SK-N-SH (cell line): ENCODE measurements at regions not wholly inside any gene's neighbourhood (a gene's known extent, or its start where the extent isn't known, plus 50 kb on each side); places are given as distances from the start of the nearest gene placed in this dataset.

Experiments used
- CTCF ChIA-PET: fragments of 300-600, 350-600 bp; formaldehyde crosslinking; extraction: SDS; loops from one replicate; lab custom pipeline; 2021; lab: Yijun Ruan, JAX
- POLR2A ChIA-PET: fragments of 350-600 bp; sonication (Branson Sonifier 250); formaldehyde crosslinking; extraction: SDS; loops from one replicate; lab custom pipeline; 2020; ENCODE audit warnings: antibody characterized with exemption, inconsistent platforms; lab: Yijun Ruan, JAX
- DNase-seq: peaks from one replicate; pipeline ENCODE4 v3.0.0; 2012
- H2AFZ ChIP-seq: fragments of 200-600 bp; sonication (generic); 2 replicates; pipeline ENCODE4 v1.8.1; 2016; ENCODE audit warnings: antibody characterized with exemption, mild to moderate bottlenecking, low read depth
- H3F3A ChIP-seq: fragments of 200-600 bp; sonication (generic); replicated peaks from 2 replicates; pipeline ENCODE3; 2016; ENCODE audit warnings: antibody characterized with exemption, mild to moderate bottlenecking; ENCODE audit not compliant: insufficient read depth
- H3K27ac ChIP-seq, 2 experiments: fragments of 200-500 bp in 1 of 2; fragments of 200-600 bp in 1 of 2; sonication (Bioruptor generic) in 1 of 2; sonication (generic), shearing (Covaris generic) in 1 of 2; 2 replicates each; pipeline versions ENCODE4 v1.5.1 to v1.6.1; 2014 to 2016; ENCODE audit warnings: low read depth in 2 of 2, inconsistent platforms in 1 of 2, low read length in 1 of 2, mild to moderate bottlenecking in 1 of 2, mixed read lengths in 1 of 2
- H3K27me3 ChIP-seq: fragments of 200-600 bp; sonication (generic), shearing (Covaris generic); 2 replicates; pipeline ENCODE4 v1.6.1; 2016; ENCODE audit warnings: mixed run types; ENCODE audit not compliant: insufficient read depth
- H3K36me3 ChIP-seq, 2 experiments: fragments of 200-500 bp in 1 of 2; fragments of 200-600 bp in 1 of 2; sonication (Bioruptor generic) in 1 of 2; sonication (generic) in 1 of 2; replicated peaks in 1 of 2; 2 replicates each; pipeline versions ENCODE3 to v1.5.1; 2014 to 2016; ENCODE audit warnings: low read length in 1 of 2, mild to moderate bottlenecking in 1 of 2; ENCODE audit not compliant: insufficient read depth in 2 of 2, control insufficient read depth in 1 of 2
- H3K4me1 ChIP-seq, 2 experiments: fragments of 200-500 bp in 1 of 2; fragments of 200-600 bp in 1 of 2; sonication (Bioruptor generic) in 1 of 2; sonication (generic), shearing (Covaris generic) in 1 of 2; 2 replicates each; pipeline versions ENCODE4 v1.5.1 to v1.6.1; 2014 to 2016; ENCODE audit warnings: low read depth in 1 of 2, low read length in 1 of 2, mixed run types in 1 of 2; ENCODE audit not compliant: insufficient read depth in 2 of 2, control insufficient read depth in 1 of 2
- H3K4me2 ChIP-seq: fragments of 200-600 bp; sonication (generic), shearing (Covaris generic); 2 replicates; pipeline ENCODE4 v1.6.1; 2017; ENCODE audit warnings: mixed run types
- H3K4me3 ChIP-seq, 2 experiments: fragments of 200-500 bp in 1 of 2; fragments of 200-600 bp in 1 of 2; sonication (Bioruptor generic) in 1 of 2; sonication (generic), shearing (Covaris generic) in 1 of 2; 2 replicates each; pipeline versions ENCODE4 v1.5.1 to v1.8.1; 2014 to 2016; ENCODE audit warnings: low read depth in 2 of 2, inconsistent platforms in 1 of 2, low read length in 1 of 2, mild to moderate bottlenecking in 1 of 2, mixed read lengths in 1 of 2, moderate library complexity in 1 of 2
- H3K79me2 ChIP-seq: fragments of 200-600 bp; sonication (generic); 2 replicates; pipeline ENCODE4 v1.8.1; 2017; ENCODE audit warnings: mild to moderate bottlenecking; ENCODE audit not compliant: insufficient read depth
- H3K9ac ChIP-seq: fragments of 200-600 bp; sonication (generic); 2 replicates; pipeline ENCODE4 v1.6.1; 2017; ENCODE audit warnings: mixed run types
- H3K9me2 ChIP-seq: fragments of 200-600 bp; sonication (generic); 2 replicates; pipeline ENCODE4 v1.6.1; 2017; ENCODE audit warnings: mixed run types
- H3K9me3 ChIP-seq: fragments of 200-600 bp; sonication (generic); 2 replicates; pipeline ENCODE4 v1.6.1; 2017; ENCODE audit warnings: mixed run types, mild to moderate bottlenecking, moderate library complexity
- H4K20me1 ChIP-seq: fragments of 200-600 bp; sonication (generic); 2 replicates; pipeline ENCODE4 v1.6.1; 2017; ENCODE audit warnings: mild to moderate bottlenecking, mixed run types; ENCODE audit not compliant: insufficient read depth
- FOXM1 ChIP-seq: IDR thresholded peaks from 2 replicates; pipeline ENCODE4 v1.4.0; 2012; ENCODE audit warnings: low read depth, mild to moderate bottlenecking
- GATA2 ChIP-seq: sonication (generic); formaldehyde crosslinking; IDR thresholded peaks from 2 replicates; pipeline ENCODE4 v1.5.0; 2020; ENCODE audit warnings: mild to moderate bottlenecking, missing genetic modification reagents
- POLR2AphosphoS5 ChIP-seq: IDR thresholded peaks from 2 replicates; pipeline ENCODE4 v1.6.1; 2012; ENCODE audit warnings: low read depth, low read length
- RFX5 ChIP-seq: IDR thresholded peaks from 2 replicates; pipeline ENCODE4 v1.6.1; 2012; ENCODE audit warnings: mild to moderate bottlenecking, improper control_type of control experiment, low read length
- RXRA ChIP-seq: IDR thresholded peaks from 2 replicates; pipeline ENCODE4 v1.4.0; 2012; ENCODE audit warnings: low read depth, mild to moderate bottlenecking, borderline replicate concordance
- SIN3A ChIP-seq: IDR thresholded peaks from 2 replicates; pipeline ENCODE4 v1.6.1; 2012; ENCODE audit warnings: low read depth, mild to moderate bottlenecking, low read length, moderate library complexity, borderline replicate concordance
- TAF1 ChIP-seq: IDR thresholded peaks from 2 replicates; pipeline ENCODE4 v1.6.1; 2012; ENCODE audit warnings: low read depth, mild to moderate bottlenecking, low read length, moderate library complexity, borderline replicate concordance
- TCF12 ChIP-seq: IDR thresholded peaks from 2 replicates; pipeline ENCODE4 v1.4.0; 2012
- TEAD4 ChIP-seq: IDR thresholded peaks from 2 replicates; pipeline ENCODE4 v1.4.0; 2012; ENCODE audit warnings: mild to moderate bottlenecking, borderline replicate concordance; ENCODE audit not compliant: insufficient read depth
- WGBS: methylation state at CpG from one replicate; pipeline ENCODE4 v1.1.6; 2017; ENCODE audit warnings: low lambda C conversion rate; 5-methylcytosine and 5-hydroxymethylcytosine counted together
- TF ChIP-seq, protein P1 (sequence below): IDR thresholded peaks from 2 replicates; pipeline ENCODE4 v1.4.0; 2012; ENCODE audit warnings: low read depth, borderline replicate concordance
- TF ChIP-seq, protein P2 (sequence below): fragments of 200-600 bp; sonication (generic); IDR thresholded peaks from 2 replicates; pipeline ENCODE4 v1.6.1; 2017; ENCODE audit warnings: antibody characterized with exemption, mild to moderate bottlenecking, moderate library complexity
- TF ChIP-seq, protein P3 (sequence below): IDR thresholded peaks from 2 replicates; pipeline ENCODE4 v1.4.0; 2012; ENCODE audit warnings: low read depth, borderline replicate concordance

DNA sequence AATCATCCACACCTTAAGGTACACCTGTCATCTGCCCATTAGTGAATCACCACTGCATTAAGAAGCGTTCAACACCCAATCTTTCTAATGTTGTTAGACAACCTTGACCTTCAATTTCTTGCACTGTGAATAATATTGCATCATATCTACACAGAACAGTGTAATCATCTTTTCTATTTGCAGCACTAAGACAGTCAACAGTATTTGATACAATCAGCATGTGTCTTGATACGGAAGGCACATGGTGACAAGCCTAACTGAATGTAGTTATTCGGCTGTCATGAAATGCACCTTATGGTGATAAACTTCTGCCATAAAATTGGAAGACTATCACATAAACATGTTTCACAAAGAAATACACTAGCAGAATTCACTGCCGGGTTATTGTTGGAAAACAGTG lies 253.9 kb upstream of the THRB start (continued):
- no peak for TF ChIP-seq TEAD4
- TF ChIP-seq RXRA, result no peak
- TF ChIP-seq, protein P1, sequence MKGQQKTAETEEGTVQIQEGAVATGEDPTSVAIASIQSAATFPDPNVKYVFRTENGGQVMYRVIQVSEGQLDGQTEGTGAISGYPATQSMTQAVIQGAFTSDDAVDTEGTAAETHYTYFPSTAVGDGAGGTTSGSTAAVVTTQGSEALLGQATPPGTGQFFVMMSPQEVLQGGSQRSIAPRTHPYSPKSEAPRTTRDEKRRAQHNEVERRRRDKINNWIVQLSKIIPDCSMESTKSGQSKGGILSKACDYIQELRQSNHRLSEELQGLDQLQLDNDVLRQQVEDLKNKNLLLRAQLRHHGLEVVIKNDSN, result no peak
- TF ChIP-seq, protein P2, sequence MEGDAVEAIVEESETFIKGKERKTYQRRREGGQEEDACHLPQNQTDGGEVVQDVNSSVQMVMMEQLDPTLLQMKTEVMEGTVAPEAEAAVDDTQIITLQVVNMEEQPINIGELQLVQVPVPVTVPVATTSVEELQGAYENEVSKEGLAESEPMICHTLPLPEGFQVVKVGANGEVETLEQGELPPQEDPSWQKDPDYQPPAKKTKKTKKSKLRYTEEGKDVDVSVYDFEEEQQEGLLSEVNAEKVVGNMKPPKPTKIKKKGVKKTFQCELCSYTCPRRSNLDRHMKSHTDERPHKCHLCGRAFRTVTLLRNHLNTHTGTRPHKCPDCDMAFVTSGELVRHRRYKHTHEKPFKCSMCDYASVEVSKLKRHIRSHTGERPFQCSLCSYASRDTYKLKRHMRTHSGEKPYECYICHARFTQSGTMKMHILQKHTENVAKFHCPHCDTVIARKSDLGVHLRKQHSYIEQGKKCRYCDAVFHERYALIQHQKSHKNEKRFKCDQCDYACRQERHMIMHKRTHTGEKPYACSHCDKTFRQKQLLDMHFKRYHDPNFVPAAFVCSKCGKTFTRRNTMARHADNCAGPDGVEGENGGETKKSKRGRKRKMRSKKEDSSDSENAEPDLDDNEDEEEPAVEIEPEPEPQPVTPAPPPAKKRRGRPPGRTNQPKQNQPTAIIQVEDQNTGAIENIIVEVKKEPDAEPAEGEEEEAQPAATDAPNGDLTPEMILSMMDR, result no peak
- no peak for TF ChIP-seq GATA2 (CRISPR knock-in tag)
- TF ChIP-seq, all 33 proteins: peak for 0

DNA sequence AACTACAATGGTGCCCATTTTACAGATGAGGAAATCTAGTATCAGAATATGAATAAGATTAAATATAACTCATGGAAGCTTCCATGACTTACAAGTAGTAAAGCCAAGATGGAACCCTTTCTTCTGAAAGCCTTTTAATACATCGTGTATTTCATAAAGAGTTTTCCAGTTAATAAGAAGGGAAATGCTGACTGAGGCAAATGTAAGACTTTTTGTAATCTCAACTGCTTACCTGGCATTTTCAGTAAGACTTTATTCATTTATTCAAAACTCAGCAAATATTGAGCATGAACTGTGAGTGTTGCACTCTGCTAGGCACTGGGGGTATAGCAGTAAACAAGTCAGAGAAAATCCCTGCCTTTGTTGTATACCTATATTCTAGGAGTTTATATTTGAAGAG lies 256.4 kb upstream of the THRB start:
- no peaks in the 10 kb centered on the region for H3K9me3 ChIP-seq
- POLR2A ChIA-PET, result no interaction called here
- no peaks in the 10 kb centered on the region for H3F3A ChIP-seq
- no peak overlapping the region for H2AFZ ChIP-seq
- H3K4me2 ChIP-seq, result no peak overlapping the region
- no peak overlapping the region for H3K9ac ChIP-seq
- H3K79me2 ChIP-seq, result no peaks in the 10 kb centered on the region
- no peaks in the 10 kb centered on the region; a peak in 1 of 4 replicates for H3K4me1 ChIP-seq
- H3K27ac ChIP-seq, result no peak overlapping the region
- H4K20me1 ChIP-seq, result no peaks in the 10 kb centered on the region
- no peak for TF ChIP-seq RFX5
- TF ChIP-seq, protein P1, result no peak
- TF ChIP-seq SIN3A, result no peak
- no peak for TF ChIP-seq TEAD4
- TF ChIP-seq, protein P3, sequence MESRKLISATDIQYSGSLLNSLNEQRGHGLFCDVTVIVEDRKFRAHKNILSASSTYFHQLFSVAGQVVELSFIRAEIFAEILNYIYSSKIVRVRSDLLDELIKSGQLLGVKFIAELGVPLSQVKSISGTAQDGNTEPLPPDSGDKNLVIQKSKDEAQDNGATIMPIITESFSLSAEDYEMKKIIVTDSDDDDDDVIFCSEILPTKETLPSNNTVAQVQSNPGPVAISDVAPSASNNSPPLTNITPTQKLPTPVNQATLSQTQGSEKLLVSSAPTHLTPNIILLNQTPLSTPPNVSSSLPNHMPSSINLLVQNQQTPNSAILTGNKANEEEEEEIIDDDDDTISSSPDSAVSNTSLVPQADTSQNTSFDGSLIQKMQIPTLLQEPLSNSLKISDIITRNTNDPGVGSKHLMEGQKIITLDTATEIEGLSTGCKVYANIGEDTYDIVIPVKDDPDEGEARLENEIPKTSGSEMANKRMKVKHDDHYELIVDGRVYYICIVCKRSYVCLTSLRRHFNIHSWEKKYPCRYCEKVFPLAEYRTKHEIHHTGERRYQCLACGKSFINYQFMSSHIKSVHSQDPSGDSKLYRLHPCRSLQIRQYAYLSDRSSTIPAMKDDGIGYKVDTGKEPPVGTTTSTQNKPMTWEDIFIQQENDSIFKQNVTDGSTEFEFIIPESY, result no peak
- no peak for TF ChIP-seq FOXM1
- no peak for TF ChIP-seq TCF12
- no peak for TF ChIP-seq TAF1
- no peak for TF ChIP-seq POLR2AphosphoS5
- no peaks in the 10 kb centered on the region for H3K36me3 ChIP-seq
- 61% methylated on average over 1 of the region's 1 CpG for WGBS
- no peak for DNase-seq
- no peak overlapping the region for H3K4me3 ChIP-seq
- CTCF ChIA-PET, result no interaction called here
- H3K27me3 ChIP-seq, result no peaks in the 10 kb centered on the region
- H3K9me2 ChIP-seq, result no peaks in the 10 kb centered on the region
